SK-N-MC (cell line): ENCODE measurements at regions not wholly inside any gene's neighbourhood (a gene's known extent, or its start where the extent isn't known, plus 50 kb on each side); places are given as distances from the start of the nearest gene placed in this dataset.

ENCODE experiments used
- EZH2 ChIP-seq: fragments of 200-600 bp; sonication (generic); IDR thresholded peaks from one replicate; pipeline ENCODE4 v1.6.1; 2017; ENCODE audit warnings: antibody characterized with exemption
- POLR2AphosphoS5 ChIP-seq: IDR thresholded peaks from 2 replicates; pipeline ENCODE4 v1.6.1; 2012; ENCODE audit warnings: mild to moderate bottlenecking, low read depth, low read length, borderline replicate concordance

GRCh38 chr21:41668686-41669532, 97.9 kb downstream of the RIPK4 start:
- no peak for TF ChIP-seq POLR2AphosphoS5
- TF ChIP-seq EZH2: no peak
